H1 (cell line): ENCODE measurements at regions not wholly inside any gene's neighbourhood (a gene's known extent, or its start where the extent isn't known, plus 50 kb on each side); places are given as distances from the start of the nearest gene placed in this dataset.

ENCODE experiments used
- EZH2 ChIP-seq: fragments of 200-600 bp; sonication (generic); IDR thresholded peaks from 2 replicates; pipeline ENCODE4 v1.7.1; 2012; ENCODE audit warnings: low read depth, mild to moderate bottlenecking, moderate library complexity, low read length, inconsistent platforms; ENCODE audit not compliant: severe bottlenecking
- FOSL1 ChIP-seq: IDR thresholded peaks from 2 replicates; pipeline ENCODE4 v1.6.1; 2011; ENCODE audit warnings: mild to moderate bottlenecking, low read depth, low read length, moderate library complexity; ENCODE audit not compliant: insufficient read depth
- POLR2A ChIP-seq, 2 experiments: IDR thresholded peaks; 1 replicate in 1 of 2; 2 replicates in 1 of 2; pipeline ENCODE4 v1.6.1; 2011; ENCODE audit warnings: low read depth in 2 of 2, low read length in 2 of 2, mild to moderate bottlenecking in 2 of 2; ENCODE audit errors: control extremely low read depth in 1 of 2
- POLR2AphosphoS5 ChIP-seq: IDR thresholded peaks from 2 replicates; pipeline ENCODE4 v1.6.1; 2011; ENCODE audit warnings: low read depth, low read length
- RAD21 ChIP-seq, 2 experiments: IDR thresholded peaks in 1 of 2; conservative IDR thresholded peaks in 1 of 2; 2 replicates each; pipeline ENCODE4 v1.6.1; 2011; ENCODE audit warnings: low read depth in 2 of 2, low read length in 2 of 2, improper control_type of control experiment in 1 of 2, inconsistent platforms in 1 of 2, mild to moderate bottlenecking in 1 of 2, moderate library complexity in 1 of 2
- RBBP5 ChIP-seq: IDR thresholded peaks from 2 replicates; pipeline ENCODE4 v1.7.1; 2012; ENCODE audit warnings: low read depth, mild to moderate bottlenecking, inconsistent platforms, low read length, moderate library complexity, borderline replicate concordance
- TF ChIP-seq, protein P1 (sequence below), 3 experiments: IDR thresholded peaks; 1 replicate in 2 of 3; 2 replicates in 1 of 3; pipeline versions ENCODE4 v1.5.1 to v1.6.1; 2011; ENCODE audit warnings: low read length in 3 of 3, mild to moderate bottlenecking in 3 of 3, inconsistent platforms in 2 of 3, low read depth in 1 of 3, moderate library complexity in 1 of 3; ENCODE audit not compliant: insufficient read depth in 1 of 3; ENCODE audit errors: control extremely low read depth in 1 of 3

GRCh38 chr17:79377230-79377786, 233.5 kb downstream of the RBFOX3 start:
- no peak for TF ChIP-seq RBBP5
- TF ChIP-seq, protein P1, sequence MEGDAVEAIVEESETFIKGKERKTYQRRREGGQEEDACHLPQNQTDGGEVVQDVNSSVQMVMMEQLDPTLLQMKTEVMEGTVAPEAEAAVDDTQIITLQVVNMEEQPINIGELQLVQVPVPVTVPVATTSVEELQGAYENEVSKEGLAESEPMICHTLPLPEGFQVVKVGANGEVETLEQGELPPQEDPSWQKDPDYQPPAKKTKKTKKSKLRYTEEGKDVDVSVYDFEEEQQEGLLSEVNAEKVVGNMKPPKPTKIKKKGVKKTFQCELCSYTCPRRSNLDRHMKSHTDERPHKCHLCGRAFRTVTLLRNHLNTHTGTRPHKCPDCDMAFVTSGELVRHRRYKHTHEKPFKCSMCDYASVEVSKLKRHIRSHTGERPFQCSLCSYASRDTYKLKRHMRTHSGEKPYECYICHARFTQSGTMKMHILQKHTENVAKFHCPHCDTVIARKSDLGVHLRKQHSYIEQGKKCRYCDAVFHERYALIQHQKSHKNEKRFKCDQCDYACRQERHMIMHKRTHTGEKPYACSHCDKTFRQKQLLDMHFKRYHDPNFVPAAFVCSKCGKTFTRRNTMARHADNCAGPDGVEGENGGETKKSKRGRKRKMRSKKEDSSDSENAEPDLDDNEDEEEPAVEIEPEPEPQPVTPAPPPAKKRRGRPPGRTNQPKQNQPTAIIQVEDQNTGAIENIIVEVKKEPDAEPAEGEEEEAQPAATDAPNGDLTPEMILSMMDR (IDR thresholded peaks at IDR 0.05; ENCODE audit: control extremely low read depth in 1 of 3, insufficient read depth in 1 of 3, low read depth in 1 of 3, low read length in 3 of 3), result no peak
- no peak for TF ChIP-seq EZH2
- no peak for TF ChIP-seq POLR2A (IDR thresholded peaks at IDR 0.05; ENCODE audit: control extremely low read depth in 1 of 2, low read depth in 2 of 2, low read length in 2 of 2)
- no peak for TF ChIP-seq POLR2AphosphoS5
- TF ChIP-seq RAD21 (IDR thresholded peaks at IDR 0.05 in 1 of 2, conservative IDR thresholded peaks at IDR 0.05 in 1 of 2; ENCODE audit: low read depth in 2 of 2, low read length in 2 of 2), result no peak
- TF ChIP-seq FOSL1, result no peak
